HG03045 (cell line): ENCODE measurements at regions not wholly inside any gene's neighbourhood (a gene's known extent, or its start where the extent isn't known, plus 50 kb on each side); places are given as distances from the start of the nearest gene placed in this dataset.

Experiments used
- ATAC-seq: cut with Tn5 transposase; IDR thresholded peaks from one replicate; pipeline ENCODE4 v1.9.1; 2021; ENCODE audit warnings: mild to moderate bottlenecking, moderate library complexity; ENCODE audit not compliant: unreplicated experiment

- ATAC-seq: no peak
These were observed 326.5 kb upstream of the TBX3 start for GRCh38 chr12:115010324-115010995.

DNA sequence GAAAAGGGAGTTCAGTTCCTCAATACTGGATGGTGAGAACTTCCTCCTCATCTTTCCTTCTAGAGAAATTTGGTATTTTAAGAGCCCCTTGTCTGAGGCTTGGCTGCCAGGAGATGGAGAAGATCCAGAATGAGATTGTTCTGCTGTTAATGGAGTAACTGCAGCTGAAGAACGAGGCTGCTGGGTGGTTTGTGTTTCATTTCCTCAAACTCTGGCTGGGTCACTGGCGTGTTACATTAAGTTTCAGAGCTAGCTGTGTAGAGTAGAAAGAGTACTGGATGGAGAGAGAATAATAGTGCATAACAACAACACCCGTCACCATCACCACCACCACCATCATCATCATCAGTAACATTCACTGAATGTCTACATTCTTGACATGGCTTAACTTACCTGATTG, 325.0 kb upstream of the TBX3 start:
- ATAC-seq: no peak

DNA sequence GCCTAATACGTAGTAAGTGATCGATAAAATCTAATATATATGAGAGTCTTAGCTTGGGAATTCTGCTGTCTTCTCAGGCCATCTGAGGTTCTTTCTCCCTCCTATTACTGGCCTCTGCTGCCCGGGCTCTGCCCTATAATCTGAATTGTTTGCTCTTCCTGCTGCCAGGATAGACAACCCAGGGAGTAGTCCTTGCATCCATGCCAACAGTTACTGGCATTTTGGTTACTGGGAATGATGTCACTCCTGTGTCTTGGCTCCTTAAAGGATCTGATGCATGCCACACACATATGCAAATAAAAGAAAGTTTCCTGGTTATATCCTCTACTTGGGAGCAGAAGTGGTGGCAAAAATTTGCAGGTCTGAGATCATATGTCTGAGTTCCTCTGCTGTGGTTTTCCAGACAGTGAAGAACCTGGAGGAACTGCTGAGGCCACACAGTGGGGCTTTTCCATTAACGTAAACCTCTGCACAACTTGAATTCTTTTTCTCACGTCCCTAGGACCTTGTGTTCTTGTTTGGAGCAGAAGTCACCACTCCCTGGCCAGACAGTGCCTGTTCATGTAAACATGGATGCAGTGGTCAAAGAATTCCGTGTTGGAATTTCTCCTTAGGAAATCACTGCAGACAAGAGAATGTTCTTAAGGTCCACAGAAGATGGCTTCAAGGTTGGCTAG, 320.6 kb upstream of the TBX3 start:
- ATAC-seq: no peak

GRCh38 chr12:115002434-115002833, 318.5 kb upstream of the TBX3 start:
- ATAC-seq: no peak

DNA sequence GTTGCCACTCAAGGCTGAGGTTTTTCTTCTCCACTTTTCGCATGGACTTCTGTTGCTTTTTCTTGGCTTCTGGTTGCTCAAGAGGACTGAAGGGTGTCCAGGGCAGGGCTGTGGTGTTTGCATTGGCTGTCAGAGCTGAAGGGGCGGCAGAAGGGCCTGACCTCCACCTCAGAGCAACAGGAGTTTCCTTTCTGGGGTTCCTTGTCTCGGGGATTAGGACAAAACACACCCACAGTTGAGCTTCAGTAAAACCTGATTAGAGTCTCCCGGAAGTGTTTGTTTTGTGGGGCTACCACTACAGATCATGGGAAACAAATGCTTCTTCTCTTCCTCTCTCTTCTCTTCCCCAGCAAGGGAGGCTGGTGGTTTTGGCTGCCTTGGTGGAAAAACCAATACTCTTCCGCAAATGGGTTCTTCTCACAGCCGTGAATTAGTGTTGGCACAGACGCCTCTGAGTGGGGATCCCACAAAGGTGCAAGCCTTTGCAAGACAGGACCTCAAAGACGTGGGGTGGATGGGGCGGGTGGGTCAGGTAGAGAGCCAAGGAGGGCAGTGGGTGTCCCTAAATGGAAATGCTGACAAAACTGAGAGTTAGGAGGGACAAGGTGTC, 317.7 kb upstream of the TBX3 start:
- no peak for ATAC-seq

DNA sequence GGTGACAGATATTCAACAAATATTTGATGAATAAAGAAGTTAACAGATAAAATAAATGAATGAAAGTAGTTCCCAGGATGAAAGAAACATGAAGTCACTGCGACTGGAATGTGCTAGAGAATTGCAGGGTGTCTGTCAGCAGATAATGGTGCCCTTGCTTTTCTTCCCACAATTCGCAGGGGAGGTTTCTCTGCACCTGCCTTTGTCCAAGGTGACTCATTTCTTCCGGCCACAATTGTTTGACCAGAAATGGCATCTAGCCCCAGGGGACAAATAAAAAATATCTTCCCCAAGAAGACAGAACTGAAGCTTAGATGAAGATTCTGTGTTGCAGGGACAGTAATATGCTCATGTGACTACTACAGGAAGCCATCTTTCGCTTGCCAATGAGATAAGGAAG, 316.1 kb upstream of the TBX3 start:
- ATAC-seq: no peak

DNA sequence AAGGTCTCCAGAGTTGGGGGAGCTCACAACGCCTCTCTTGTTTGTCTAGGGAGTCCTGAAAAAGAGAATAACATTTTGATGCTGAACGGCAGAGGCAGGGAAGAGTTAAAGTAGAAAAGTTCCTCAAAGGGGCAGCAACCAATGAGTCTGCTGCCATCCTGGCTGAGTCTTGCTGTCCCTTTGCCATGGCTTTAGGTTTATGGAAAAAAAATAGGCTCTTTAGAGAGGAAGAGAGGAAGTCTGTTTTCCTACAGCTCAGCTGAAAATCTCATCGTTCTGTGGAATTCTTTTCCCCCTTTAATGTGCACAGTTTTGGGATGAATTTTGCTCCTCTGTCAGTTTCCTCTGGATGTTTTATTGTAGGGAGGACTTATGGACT, 314.8 kb upstream of the TBX3 start:
- ATAC-seq: no peak

GRCh38 chr12:114998118-114998749, 314.3 kb upstream of the TBX3 start:
- no peak for ATAC-seq

DNA sequence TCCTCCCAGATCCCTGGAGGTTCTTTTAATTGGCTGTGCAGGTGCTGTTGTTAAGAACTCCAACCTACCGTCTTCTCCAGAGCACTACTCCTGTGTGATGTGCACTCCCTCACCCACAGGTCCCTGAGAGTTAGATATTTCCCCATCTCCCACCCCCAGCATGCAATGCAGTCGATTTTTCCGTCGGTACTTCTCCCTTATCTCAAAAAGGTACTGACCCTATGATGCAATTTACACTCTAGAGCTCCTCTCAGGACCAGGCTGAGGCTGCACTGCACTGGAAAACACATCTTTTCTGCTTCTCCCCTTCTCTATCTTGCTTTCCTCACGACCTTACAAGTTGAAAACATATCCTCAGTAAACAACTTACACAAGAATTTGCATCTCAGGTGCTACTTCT, 312.4 kb upstream of the TBX3 start:
- no peak for ATAC-seq

DNA sequence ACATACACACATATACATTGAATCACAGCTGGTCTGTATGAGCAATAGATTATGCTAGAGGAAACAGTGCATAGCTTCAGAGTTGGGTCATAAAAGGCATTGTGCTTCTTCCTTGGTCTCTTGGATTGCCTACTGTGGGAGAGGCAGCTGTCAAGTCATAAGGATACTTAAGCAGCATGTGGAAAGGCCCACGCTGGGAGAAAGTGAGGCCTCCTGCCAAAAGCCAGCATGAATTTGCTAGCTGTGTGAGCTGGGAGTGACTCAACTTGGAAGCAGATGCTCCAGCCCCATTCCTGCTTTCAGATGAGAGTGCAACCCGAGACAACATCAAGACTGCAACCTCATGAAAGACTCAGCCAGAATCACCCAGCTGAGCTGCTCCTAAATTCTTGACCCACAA, 311.9 kb upstream of the TBX3 start:
- ATAC-seq: no peak

DNA sequence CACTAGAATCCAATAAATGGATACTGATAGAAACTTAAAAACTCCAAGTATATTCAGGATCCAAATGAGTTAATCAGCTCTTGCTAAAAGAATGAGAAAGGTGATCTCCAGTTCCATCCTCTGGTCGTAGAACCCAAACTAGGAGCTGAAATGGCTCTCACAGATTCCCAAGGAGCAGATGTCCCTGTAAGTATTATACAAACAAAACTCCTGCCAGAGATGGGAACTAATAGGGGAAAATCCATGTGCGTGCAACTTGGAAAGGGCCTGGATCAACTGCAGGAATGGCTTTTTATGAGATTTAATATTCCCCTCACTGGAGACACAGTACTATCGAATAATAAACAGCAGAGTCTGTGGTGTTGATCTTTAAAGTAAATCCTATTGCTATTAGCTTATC, 309.2 kb upstream of the TBX3 start:
- no peak for ATAC-seq

GRCh38 chr12:114992443-114992842, 308.5 kb upstream of the TBX3 start:
- ATAC-seq: no peak

DNA sequence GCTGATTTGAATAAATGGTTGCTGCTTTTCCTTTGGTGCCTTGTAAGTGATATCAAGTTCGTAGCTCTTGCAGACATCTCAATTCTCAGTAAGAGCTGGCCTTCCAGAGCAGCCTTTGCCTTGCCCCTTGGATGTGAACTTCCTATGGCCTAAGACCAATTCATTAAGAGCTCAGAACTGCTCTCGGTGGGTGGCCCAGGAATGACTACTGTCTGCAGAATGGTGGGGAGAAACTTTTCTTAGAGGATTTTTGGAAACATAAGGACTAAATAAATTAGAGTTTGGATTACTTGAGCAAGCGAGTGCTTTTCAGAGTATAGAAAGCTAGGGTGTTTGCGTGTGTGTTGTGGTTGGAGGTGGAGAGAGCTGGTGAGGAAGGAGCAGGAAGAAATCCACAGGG, 306.4 kb upstream of the TBX3 start:
- no peak for ATAC-seq

GRCh38 chr12:114986849-114987248, 302.9 kb upstream of the TBX3 start:
- no peak for ATAC-seq

GRCh38 chr12:114986178-114986714, 302.3 kb upstream of the TBX3 start:
- ATAC-seq: no peak

GRCh38 chr12:114984634-114985061, 300.7 kb upstream of the TBX3 start:
- no peak for ATAC-seq

GRCh38 chr12:114982760-114983159, 298.8 kb upstream of the TBX3 start:
- ATAC-seq: no peak

DNA sequence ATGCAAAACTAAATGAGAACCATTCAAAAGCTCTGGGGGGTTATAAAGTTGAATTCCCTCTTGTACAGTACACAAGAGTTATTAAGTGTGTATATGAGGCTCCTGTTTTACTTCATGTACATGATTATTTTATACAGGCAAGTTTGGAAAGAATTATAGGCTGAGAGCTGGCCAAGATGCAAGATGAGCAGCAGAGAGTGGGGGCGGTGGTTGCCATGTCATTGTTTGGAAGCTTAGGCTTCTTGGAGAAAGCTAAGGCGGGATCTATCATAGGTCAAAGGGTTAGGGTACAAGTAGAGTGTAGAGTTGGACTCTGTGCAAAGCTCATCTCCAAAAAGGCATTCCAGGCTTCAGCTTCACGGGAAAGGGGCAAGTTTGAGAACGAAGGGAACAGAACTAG, 297.1 kb upstream of the TBX3 start:
- no peak for ATAC-seq

DNA sequence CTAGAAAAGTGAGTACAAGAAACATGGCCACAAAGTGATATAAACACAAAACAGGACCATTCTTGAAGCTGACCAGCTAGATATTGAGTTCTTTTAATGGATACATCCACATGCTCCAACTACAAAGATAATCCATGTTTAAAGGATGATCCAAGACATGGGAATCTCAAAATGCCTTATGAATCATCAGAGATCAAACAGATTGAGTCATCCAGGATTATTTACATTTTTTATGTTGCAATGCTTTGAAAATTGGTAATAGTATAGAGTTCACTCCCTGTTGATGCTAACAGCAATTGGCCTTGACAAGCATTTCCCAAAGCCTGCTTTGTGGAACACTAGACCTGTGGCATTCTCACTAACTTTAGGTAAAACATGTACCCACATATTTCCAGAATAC, 293.0 kb upstream of the TBX3 start:
- no peak for ATAC-seq

DNA sequence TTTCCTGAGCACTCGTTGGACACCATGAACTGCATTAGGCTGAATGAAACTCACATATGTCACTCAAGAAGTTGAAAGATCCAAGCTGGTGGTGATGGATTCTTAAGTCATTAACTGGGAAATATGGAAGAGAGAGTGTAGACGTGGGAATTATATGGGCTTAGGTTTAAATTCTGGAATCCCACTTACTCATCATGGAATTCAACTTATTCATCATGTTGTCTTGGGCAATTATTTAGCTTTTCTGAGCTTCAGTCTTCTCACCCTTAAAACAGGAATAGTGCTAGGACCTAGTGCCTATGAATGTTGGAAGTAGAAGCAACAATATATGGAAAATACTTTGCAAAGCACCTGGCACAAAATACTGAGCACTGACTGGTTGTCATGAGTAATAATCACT, 292.4 kb upstream of the TBX3 start:
- ATAC-seq: no peak

DNA sequence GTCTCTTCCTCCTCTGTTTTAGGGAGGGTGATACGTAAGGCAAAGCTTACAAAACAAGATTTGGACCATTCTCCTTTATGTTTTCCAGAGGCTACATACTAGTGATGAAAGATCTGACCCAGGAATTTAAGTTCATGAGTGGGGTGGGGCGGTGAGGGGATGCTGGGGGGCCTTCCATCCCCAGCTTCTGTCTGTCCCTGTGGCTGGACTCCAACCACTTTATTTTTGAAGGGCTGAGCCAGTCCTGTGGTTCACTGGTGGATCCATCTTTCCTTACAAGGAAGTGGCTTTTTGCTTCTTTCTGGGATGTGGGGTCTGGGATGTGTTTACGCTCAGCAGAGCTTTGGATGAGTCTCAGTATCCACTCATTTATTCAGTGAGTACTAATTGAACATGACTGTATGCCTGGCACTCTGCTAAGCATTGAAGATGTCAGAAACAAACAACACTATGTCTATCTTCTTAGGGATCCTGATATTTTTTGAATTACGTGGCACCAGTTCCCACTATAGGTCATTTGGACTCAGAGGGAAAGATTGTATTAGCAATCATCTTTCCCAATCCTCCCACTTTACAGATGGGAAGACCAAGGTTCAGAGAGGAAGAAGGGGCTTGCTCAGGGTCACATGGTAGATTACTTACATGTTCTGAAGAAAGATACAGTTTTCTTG, 291.8 kb upstream of the TBX3 start:
- ATAC-seq: no peak
